HEK293T (cell line): ENCODE measurements at regions not wholly inside any gene's neighbourhood (a gene's known extent, or its start where the extent isn't known, plus 50 kb on each side); places are given as distances from the start of the nearest gene placed in this dataset.

ENCODE experiments used
- ARNT ChIP-seq: fragments of 450-650 bp; IDR thresholded peaks from 2 replicates; pipeline ENCODE4 v1.6.1; 2017; ENCODE audit warnings: mild to moderate bottlenecking
- BHLHE40 ChIP-seq: fragments of 450-650 bp; IDR thresholded peaks from 2 replicates; pipeline ENCODE4 v1.6.1; 2016; ENCODE audit warnings: mild to moderate bottlenecking, moderate library complexity, borderline replicate concordance
- FOXA1 ChIP-seq: fragments of 450-650 bp; IDR thresholded peaks from 2 replicates; pipeline ENCODE4 v1.6.1; 2016; ENCODE audit warnings: mild to moderate bottlenecking
- FOXM1 ChIP-seq: fragments of 450-650 bp; IDR thresholded peaks from 2 replicates; pipeline ENCODE4 v1.6.1; 2017; ENCODE audit warnings: mild to moderate bottlenecking, borderline replicate concordance
- SUZ12 ChIP-seq: fragments of 450-650 bp; IDR thresholded peaks from 2 replicates; pipeline ENCODE4 v1.6.1; 2016; ENCODE audit warnings: mild to moderate bottlenecking
- TARDBP ChIP-seq: fragments of 450-650 bp; IDR thresholded peaks from 2 replicates; pipeline ENCODE4 v1.6.1; 2016

GRCh38 chr22:47837703-47838102 is 1075.3 kb downstream of the TBC1D22A start:
- TF ChIP-seq TARDBP (no peak), BHLHE40 (no peak), FOXM1 (no peak), FOXA1 (no peak), ARNT (no peak), SUZ12 (no peak)
